NCI-H526 treated with DMSO at 0.1 percent for 48 hours (cell line): ENCODE measurements at regions not wholly inside any gene's neighbourhood (a gene's known extent, or its start where the extent isn't known, plus 50 kb on each side); places are given as distances from the start of the nearest gene placed in this dataset.
"Not testable (repeated sequence)": the region's sequence is repeated elsewhere in the genome, so short reads cannot be mapped to it uniquely, and the experiment has no call there.

Experiments
- DNase-seq: peaks from one replicate; lab custom pipeline; 2025; lab: John Stamatoyannopoulos, UW

DNA sequence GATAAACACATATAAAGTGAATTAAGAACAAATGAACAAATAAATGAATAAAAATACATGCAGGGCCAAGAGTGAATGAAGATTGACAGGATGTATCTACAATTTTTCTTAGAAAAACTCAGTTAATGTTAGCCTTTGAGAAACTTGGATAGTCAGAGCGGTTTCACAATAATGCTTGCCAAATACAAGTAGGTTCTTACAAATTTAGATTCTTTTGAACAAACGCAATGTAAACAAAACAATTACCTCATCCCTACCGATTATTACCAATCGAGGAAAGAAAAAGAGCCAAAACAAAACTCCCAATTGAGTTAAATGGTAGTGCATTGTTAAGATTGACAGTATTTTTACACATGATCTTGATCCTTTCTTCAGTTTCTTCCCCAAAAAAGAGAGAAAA lies 176.9 kb upstream of the DEPDC1 start:
- no peak for DNase-seq

DNA sequence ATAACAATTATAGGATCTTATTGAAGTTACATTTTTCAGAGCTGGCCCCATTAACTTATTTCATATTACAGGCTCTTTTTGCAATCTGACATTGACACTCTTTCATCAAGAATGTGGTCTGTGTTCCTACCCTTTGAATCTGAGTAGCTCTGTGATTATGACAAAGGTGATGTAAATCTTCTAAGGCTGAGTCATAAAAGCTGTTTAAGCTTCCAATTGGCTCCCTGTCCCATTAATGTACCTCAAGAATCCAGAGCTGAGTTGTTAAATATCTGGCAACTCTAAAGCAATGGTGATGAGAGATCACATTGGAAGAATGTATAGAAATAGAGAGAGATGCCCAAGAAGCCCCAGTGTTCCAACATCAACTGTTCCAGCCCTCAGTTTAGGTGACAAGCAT lies 178.5 kb upstream of the DEPDC1 start:
- DNase-seq: no peak

DNA sequence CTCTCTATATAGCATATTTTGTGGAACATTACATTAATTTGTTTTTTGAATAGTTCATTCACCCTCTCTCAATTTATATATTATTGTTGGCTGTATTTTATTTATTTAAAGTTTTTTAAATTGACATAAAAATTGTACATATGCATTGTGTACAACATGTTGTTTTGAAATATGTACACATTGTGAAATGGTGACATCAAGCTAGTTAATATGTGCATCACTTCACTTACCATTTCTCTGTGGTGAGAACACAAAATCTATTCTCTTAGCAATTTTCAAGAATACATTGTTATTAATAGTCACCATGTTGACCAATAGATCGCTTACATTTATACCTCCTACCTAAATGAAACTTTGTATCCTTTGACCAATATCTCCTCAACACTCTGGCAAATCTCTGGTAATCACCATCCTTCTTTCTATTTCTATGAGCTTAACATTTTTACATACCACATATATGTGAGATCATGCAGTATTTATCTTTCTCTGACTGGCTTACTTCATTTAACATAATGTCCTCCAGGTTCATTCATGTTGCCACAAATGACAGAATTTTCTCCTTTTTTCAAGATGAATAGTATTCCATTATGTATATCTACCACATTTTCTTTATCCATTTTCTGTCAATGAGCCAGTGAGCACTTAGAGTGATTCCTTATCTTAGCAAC lies 180.9 kb upstream of the DEPDC1 start:
- DNase-seq: no peak

DNA sequence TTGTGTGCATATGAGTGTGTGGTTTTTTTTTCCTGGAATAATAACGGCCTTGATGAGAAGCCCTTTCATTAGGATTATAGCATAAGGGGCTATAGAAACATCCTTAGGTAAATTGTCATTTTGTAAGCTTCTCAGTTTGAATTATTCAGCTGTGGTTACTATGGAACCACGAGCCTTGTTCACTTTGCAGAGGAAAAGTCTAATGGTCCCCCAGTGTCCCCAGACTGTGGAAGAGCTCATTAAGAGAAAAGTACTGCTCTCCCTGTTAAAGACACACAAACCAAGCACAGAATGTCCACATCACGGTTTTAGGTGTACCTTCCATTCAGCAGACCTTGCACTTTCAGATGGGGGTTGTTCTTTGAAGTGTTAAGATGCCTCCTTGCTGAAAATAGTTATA lies 199.3 kb upstream of the DEPDC1 start:
- no peak for DNase-seq

DNA sequence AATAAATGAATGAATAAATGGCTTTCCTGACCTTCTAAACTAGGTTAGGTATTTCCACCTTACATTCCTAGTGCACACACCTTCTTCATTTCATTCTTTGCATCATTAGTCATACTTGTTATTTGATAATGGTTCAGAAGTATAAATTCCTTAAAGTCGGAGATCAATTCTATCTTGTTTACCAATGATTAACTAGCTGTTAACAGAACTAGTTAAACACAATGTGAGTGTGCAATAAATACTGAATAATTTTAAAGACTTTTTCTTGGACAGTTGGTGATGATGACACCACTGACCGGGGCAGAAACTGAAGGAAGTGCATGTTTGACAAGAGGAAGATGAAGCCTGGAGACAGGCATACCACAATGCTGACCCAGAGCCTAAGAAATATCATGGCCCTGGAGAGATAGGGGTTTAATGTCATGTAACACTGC lies 207.1 kb upstream of the DEPDC1 start:
- no peak for DNase-seq

DNA sequence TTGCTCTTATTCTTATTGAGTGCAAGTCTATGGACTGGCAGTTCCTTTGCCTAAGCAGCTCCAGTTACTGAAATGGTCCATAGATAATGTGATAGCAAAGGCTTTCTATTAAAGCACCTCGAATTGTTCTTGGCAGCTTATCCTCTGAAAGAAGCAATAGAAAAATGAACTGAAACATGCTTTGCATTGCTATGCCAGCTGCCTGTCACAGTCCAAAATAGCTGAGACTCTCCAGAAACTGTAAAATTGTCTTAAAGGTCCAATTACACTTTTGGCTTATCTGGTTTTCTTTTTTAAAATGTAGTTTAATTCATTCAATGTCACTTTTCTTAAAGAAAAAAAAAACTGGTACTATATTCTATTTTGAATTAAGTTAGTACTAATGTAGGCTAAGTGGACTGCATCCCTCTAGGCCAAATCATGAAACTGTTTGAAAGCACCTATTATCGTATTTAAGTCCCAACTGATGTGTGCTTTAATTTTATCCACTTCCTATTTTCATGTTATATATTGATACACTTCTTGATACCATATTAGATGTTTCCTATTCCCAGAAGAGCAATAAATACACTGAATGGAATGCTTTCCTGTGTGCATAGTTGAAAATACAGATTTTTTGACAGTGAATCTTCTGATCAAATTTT lies 208.0 kb upstream of the DEPDC1 start:
- DNase-seq: no peak

DNA sequence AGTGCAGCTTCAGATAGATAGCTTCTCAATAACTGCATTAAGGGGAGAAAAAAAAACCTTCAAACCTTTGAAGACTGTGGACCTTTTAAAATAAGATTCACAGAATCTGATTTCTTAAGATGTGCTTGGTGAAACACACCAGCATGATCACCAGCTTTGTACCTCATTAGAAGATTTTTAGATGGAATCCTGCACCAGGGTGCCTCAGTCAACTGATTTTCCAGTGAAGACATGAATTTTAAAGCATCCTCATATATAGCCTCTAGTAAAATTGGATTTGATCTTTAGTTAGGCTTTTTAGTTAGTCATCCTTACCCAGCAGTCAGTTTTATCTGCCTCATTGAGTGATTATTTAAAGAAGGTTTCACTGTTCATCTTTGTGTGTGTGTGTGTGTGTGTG lies 208.6 kb upstream of the DEPDC1 start:
- DNase-seq: no peak

DNA sequence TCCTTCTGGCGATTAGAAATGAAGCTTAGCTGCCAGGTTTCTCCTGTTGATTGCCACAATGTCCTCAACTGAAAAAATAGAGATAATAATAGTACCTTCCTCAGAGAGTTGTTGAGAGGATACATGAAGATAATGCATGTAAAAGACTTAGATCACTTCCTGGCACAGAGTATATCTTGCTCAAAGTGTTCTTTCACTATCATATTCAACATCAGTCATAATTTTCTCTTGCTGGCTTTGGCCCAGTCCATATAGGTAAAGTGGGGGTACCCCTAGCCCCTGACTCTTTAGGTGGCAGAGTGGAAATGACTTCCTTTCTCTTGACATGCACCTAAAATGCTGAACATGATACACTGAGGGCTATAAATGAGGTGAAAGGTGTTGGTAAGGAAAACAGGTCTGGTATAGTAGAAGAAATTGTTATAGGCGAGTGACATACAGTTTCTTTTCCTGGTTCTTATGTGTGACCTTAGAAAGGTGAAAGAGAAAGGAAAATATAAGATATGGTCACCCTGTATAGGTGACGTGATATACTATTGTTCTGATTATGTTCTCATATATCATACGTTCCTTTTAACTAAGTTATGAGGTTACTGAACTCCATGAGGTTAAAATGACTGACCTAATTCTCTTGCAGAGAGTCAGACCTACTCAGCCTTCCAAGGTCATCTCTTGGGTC lies 209.9 kb upstream of the DEPDC1 start:
- DNase-seq: no peak

DNA sequence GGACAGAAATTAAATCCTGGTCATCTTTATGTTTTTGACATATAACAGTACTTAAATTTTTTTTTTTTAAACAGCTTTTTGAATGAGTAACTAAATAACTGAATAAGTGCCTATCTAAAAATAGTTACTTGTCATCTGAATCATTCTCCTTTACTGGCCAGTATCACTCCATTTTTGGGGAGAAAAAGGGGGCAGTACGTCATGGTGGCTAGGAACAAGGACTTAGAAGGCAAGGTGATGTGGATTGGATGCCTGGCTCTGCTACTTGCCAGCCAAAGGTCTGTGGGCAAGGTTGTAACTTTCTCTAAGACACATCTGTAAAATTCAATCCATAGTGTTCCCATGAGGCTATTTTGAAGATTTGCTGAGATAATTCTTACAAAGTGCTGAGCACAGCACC lies 220.4 kb upstream of the DEPDC1 start:
- DNase-seq: no peak

DNA sequence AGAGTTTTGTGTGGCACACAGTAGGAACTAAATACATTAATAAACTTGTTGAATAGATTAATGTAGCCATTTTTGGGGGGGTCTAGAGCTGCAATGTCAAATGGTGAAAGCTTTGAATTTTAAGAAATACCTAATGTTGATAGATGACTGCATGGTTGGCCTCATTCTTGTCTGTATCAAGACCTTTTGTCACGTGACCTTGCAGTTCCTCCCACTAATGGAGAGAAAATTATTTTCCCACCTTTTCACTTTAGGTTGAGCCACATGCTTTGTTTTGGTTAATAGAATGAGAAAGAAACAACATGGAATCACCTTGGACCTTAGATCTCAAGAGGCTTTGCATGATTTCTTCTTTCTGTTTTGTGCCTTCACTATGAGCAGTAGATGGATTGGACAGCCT lies 223.6 kb upstream of the DEPDC1 start:
- no peak for DNase-seq

DNA sequence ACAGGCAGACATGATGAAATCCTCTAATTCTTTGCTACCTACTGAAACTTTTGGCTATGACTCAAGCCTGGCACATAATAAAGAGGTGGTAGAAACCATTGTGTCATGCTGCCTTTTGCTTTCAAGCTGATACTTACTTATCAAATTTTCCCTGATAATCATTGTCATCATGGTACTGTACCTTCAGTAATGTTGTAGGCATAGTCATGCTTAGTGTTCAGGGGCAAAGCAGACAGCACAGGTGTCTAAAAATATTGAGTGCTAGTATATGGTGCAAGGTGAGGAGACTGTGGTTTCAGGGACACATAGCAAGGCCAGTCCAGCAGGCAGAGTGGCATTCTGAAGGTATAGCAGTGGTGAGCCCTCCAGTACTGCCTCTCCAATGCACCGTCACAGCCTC lies 226.9 kb upstream of the DEPDC1 start:
- no peak for DNase-seq

DNA sequence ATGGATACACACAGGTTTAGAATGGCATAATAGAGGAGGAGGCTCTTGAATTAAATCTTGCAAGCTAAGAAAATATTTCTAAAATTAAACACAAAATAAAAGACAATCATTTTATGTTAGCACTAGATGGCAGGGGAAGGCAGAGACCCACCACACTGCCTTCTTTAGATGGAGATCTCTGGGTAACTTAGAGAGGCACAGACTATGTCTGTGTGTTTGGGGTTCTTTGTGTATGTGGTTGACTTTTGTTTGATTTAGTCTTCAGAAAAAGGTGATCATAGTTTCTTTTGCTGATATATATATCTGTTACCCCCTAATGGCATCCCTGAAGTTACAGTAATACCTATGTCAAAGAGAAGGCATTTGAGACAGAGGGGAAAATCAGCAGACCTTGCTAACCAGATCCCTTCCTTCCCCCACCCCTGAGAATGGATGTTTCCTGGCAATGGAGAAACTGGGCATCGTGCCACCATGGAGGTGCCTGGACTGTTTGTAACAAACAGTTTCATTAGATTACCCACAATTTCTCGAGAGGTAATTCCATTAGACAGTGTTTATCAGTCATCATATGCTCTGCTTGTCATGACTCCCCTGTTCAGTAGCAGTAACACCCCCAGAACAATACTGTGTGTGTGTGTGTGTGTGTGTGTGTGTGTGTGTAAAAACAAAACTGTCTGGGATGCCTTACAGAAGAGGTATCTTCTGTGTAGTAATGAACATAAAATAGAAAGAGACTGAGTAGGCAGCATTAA lies 228.3 kb upstream of the DEPDC1 start:
- DNase-seq: no peak

DNA sequence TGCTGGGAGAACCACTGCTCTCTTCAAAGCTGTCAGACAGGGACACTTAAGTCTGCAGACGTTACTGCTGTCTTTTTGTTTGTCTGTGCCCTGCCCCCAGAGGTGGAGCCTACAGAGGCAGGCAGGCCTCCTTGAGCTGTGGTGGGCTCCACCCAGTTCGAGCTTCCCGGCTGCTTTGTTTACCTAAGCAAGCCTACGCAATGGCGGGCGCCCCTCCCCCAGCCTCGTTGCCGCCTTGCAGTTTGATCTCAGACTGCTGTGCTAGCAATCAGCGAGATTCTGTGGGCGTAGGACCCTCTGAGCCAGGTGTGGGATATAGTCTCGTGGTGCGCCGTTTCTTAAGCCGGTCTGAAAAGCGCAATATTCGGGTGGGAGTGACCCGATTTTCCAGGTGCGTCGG lies 242.6 kb upstream of the DEPDC1 start:
- not testable (repeated sequence) for DNase-seq

DNA sequence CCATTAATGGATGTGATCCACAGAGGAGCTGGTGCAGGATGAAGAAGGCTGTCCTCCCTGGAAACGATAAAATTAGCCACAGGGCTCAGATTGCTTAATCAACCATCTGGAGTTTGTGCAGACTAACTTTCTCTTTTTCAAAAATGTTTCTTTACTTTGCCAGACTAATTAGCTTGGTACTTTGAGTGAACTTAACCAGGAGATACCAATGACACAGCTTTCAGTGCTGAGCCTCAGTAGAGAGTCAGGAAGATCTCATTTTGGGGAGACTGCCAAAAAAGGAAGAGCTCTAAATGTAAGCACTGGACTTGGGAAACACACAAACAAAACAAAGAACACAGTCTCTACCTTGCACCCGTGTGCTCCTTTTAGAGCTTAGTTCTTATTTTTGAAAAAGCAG lies 248.1 kb upstream of the DEPDC1 start:
- no peak for DNase-seq

DNA sequence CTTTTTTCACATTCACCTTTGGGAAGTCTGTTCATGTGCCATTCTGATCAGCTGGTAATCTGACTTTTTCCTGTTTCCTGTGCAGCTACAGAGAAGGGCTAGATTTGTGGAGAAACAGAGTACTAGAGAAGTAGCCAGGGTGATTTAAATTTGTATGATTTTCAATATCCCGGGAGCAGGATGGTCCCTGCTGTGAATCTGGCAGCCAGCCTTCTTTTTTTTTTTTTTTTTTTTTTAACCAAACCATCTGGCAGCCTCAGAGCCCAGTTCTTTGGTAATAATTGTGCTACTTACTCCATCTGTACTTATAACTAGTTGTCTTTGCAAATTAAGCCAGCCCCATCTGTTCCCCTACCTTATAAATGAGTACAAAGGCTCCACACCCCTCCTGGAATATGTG lies 248.6 kb upstream of the DEPDC1 start:
- no peak for DNase-seq

DNA sequence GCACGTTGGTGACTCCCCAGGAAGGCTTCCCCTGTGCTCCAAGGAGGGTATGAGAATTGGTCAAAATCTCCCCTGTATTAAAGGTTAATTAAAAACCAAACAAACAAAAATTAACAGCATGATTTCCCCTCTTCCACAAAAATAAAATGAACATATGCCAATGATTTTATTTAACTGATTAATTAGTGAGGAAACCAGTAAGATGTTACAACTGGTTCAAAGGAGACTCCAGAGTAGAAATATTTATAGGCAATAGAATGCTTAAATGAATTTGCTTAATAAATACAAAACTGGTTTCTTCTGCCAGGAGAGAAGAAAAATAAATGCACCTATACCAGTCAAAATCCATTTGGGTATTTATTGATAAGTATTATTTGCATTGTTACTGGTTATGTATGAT lies 249.5 kb upstream of the DEPDC1 start:
- no peak for DNase-seq

DNA sequence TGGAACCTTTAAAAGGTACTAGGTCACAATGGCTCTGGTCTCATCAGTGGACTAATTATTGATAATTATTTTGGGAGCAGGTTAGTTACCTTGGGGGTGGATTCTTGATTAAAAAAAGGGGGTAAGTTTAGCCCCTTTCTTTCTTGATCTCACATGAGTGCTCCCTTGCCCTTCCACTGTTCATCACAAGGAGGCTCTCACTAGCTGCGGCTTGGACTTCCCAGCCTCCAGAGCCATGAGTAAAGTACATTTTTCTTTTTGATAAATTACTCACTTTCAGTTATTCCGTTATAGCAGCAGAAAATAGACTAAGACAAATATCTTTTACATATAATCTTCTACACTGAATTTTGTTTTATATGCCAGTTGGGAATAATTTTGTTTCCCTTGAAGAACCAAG lies 254.8 kb upstream of the DEPDC1 start:
- DNase-seq: no peak

DNA sequence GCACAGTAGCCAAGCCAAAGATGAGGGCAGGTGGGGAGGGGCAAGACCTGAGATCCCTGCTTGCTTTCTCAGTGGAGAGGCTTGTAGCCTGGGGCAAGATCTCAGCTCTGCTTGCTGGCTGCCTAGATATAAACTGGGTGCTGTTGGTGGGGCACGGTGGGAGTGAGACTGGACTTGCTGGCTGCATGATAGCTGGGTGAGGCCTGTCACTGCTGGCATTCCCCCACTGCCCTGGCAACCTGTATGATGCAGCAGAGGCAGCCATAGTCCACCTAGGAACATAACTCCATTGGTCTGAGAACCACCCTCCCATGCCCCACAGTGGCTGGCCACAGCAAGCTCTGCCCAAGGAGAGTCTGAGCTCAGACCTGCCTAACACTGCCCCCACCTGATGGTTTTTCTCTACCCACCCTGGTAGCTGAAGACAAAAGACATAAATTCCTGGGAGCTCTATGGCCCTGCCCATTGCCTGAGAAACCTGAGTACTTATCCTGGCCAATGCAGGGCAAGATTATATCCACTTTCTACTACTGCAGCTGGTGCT lies 261.9 kb upstream of the DEPDC1 start:
- DNase-seq: no peak

DNA sequence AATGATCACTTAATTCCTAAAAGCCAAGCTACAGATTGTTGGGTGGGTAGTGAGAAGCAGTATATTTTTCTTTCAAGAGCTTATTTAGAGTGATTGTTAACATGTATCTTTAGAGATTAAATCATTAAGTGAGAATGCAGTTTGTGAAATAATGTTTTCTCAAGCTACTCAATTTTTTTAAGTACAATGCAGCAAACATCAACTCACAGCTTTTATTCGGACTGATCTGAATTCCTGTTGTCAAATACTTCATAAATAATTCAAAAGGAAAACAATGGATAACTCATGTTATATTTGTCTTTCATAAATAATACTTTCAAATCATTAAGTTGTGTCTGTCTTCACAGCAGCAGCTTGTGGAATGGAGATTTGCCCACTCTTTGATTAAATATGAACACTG lies 271.1 kb upstream of the DEPDC1 start:
- no peak for DNase-seq

DNA sequence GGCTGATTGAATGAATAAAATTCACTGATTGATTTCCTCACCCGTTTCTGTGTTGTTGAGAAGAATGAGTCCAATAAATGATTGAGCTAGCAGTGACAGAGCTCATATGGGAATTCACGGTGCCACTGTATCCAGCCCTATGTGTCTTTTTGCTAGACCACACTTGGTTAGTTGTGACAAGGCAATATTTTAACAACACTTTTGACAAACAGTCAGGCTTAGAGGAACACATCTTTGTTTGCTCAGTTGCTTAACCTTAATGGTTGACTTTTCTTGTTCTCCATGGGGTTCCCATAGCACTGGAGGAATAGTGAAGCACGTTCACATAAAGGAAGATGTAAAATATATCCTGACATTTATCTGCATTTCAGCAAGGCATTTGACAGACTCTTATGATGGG lies 273.9 kb upstream of the DEPDC1 start:
- DNase-seq: no peak

DNA sequence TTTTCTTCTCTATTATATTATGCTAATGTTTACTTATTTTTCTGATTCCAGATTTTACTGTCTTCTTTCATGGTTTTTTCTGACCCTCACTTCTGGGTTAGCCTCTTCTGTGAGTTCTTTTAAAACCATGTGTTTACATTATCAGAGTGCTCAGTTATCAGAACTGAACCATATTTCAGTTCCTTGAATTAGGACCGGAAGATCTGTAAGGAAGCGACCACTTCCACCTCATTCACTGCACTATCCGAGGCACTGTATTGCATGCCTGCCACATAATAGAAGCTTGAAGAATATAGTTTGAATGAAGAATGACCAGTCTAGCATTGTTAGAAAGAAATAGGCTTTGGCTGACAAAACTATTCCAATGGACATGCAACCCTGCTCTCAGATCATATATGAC lies 281.0 kb upstream of the DEPDC1 start:
- DNase-seq: no peak

DNA sequence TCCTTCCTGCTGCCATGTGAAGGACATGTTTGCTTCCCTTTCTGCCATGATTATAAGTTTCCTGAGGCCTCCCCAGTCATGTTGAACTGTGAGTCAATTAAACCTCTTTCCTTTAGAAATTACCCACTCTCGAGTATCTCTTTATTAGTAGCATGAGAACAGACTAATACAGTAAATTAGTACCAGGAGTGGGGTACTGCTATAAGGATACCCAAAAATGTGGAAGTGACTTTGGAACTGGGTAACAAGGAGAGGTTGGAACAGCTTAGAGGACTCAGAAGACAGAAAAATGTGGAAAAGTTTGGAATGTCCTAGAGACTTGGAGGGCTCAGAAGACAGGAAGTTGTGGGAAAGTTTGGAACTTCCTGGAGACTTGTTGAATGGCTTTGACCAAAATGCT lies 283.0 kb upstream of the DEPDC1 start:
- DNase-seq: not testable (repeated sequence)

DNA sequence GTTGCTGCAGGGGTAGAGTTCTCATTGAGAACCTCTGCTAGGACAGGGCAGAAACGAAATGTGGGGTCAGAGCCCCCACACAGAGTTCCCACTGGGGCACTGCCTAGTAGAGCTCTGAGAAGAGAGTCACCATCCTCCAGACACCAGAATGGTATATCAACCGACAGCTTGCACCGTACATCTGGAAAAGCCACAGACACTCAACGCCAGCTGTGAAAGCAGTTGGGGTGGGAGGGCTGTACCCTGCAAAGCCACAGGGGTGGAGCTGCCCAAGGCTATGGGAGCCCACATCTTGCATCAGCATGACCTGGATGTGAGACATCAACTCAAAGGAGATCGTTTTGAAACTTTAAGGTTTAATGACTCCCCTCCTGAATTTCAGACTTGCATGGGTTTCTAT lies 284.0 kb upstream of the DEPDC1 start:
- DNase-seq: no peak
